Esophagus muscularis mucosa (tissue), 4 donors: ENCODE measurements at regions not wholly inside any gene's neighbourhood (a gene's known extent, or its start where the extent isn't known, plus 50 kb on each side); places are given as distances from the start of the nearest gene placed in this dataset.

ENCODE experiments used
- DNase-seq: peaks from one replicate; pipeline ENCODE4 v3.0.0-alpha.2; 2017; ENCODE audit errors: extremely low spot score
- H3K27ac ChIP-seq, 4 donors: fragments of 200-600 bp; sonication (generic); replicated peaks in 1 of 4; 1 replicate in 3 of 4; 2 replicates in 1 of 4; pipeline ENCODE4 v1.5.1; 2016 to 2019; ENCODE audit warnings: mild to moderate bottlenecking in 1 of 4
- H3K27me3 ChIP-seq, 4 donors: fragments of 200-600 bp; sonication (generic); one replicate each; pipeline versions ENCODE4 v1.5.1 to v1.6.0; 2016 to 2019
- H3K36me3 ChIP-seq, 4 donors: fragments of 200-600 bp; sonication (generic); one replicate each; pipeline ENCODE4 v1.5.1; 2016 to 2019
- H3K4me1 ChIP-seq, 4 donors: fragments of 200-600 bp; sonication (generic); one replicate each; pipeline ENCODE4 v1.5.1; 2016 to 2019
- H3K4me3 ChIP-seq, 4 donors: fragments of 200-600 bp; sonication (generic); 1 replicate in 2 of 4; 2 replicates in 2 of 4; pipeline ENCODE4 v1.5.1; 2016 to 2019; ENCODE audit warnings: mild to moderate bottlenecking in 4 of 4, moderate library complexity in 1 of 4
- H3K9me3 ChIP-seq, 4 donors: fragments of 200-600 bp; sonication (generic); 1 replicate in 3 of 4; 2 replicates in 1 of 4; pipeline ENCODE4 v1.5.1; 2016 to 2019
- CTCF ChIP-seq, 3 experiments: fragments of 200-600 bp in 2 of 3; fragments of 450-650 bp in 1 of 3; sonication (generic) in 2 of 3; IDR thresholded peaks; one replicate each; pipeline ENCODE4 v1.5.1; 2017 to 2019; ENCODE audit warnings: antibody characterized with exemption in 3 of 3, mild to moderate bottlenecking in 2 of 3, moderate library complexity in 1 of 3
- EP300 ChIP-seq: sonication (generic); formaldehyde crosslinking; IDR thresholded peaks from one replicate; pipeline ENCODE4 v1.6.1; 2017; ENCODE audit warnings: antibody characterized with exemption
- POLR2A ChIP-seq: fragments of 450-650 bp; IDR thresholded peaks from one replicate; pipeline ENCODE4 v1.6.1; 2017; ENCODE audit warnings: antibody characterized with exemption, moderate library complexity, mild to moderate bottlenecking, low read depth
- POLR2AphosphoS5 ChIP-seq, 2 donors: sonication (generic); formaldehyde crosslinking; IDR thresholded peaks; one replicate each; pipeline ENCODE4 v1.6.1; 2017; ENCODE audit warnings: antibody characterized with exemption in 2 of 2
- WGBS: methylation state at CpG from one replicate; pipeline ENCODE4 v1.1.5; 2018; 5-methylcytosine and 5-hydroxymethylcytosine counted together
- intact Hi-C: fragments of 100-400 bp; cut with DNase I; formaldehyde crosslinking; loops from one replicate; pipeline ENCODE4 v1.15.1; 2023

GRCh38 chr9:103709366-103709765 lies 384.7 kb upstream of the SMC2 start:
- no peak for DNase-seq
- Histone ChIP-seq H3K27ac (no peak overlapping the region), H3K27me3 (no peaks in the 10 kb centered on the region), H3K4me1 (no peaks in the 10 kb centered on the region), H3K4me3 (no peak overlapping the region), H3K36me3 (no peaks in the 10 kb centered on the region), H3K9me3 (no peaks in the 10 kb centered on the region)
- intact Hi-C loops = no loop called here
- TF ChIP-seq EP300 = no peak
- no peak for TF ChIP-seq CTCF (IDR thresholded peaks at IDR 0.05)
- TF ChIP-seq POLR2AphosphoS5 (IDR thresholded peaks at IDR 0.05) = no peak
- TF ChIP-seq POLR2A = no peak

- TF ChIP-seq POLR2AphosphoS5 (IDR thresholded peaks at IDR 0.05) = no peak
- TF ChIP-seq CTCF (IDR thresholded peaks at IDR 0.05) = no peak
- no peak for TF ChIP-seq EP300
- TF ChIP-seq POLR2A = no peak
- intact Hi-C loops = no loop called here
- DNase-seq = no peak
- Histone ChIP-seq H3K9me3 (no peaks in the 10 kb centered on the region), H3K27me3 (no peaks in the 10 kb centered on the region), H3K36me3 (no peaks in the 10 kb centered on the region), H3K4me3 (no peak overlapping the region), H3K27ac (no peak overlapping the region), H3K4me1 (no peaks in the 10 kb centered on the region)
- WGBS = 75% methylated on average over 3 of the region's 3 CpGs
Measured at GRCh38 chr9:103713631-103714030, 380.5 kb upstream of the SMC2 start.

GRCh38 chr9:103714992-103715391 lies 379.1 kb upstream of the SMC2 start:
- Histone ChIP-seq H3K27me3 (no peaks in the 10 kb centered on the region), H3K9me3 (no peaks in the 10 kb centered on the region), H3K4me1 (no peaks in the 10 kb centered on the region), H3K36me3 (no peaks in the 10 kb centered on the region), H3K4me3 (no peak overlapping the region), H3K27ac (no peak overlapping the region)
- DNase-seq = no peak
- WGBS = 75% methylated on average over 1 of the region's 1 CpG
- TF ChIP-seq POLR2AphosphoS5 (IDR thresholded peaks at IDR 0.05) (no peak), POLR2A (no peak), EP300 (no peak), CTCF (IDR thresholded peaks at IDR 0.05) (no peak)
- intact Hi-C loops = no loop called here

GRCh38 chr9:103721056-103721455 lies 373.1 kb upstream of the SMC2 start:
- intact Hi-C loops = no loop called here
- H3K36me3 ChIP-seq = no peaks in the 10 kb centered on the region
- TF ChIP-seq POLR2A = no peak
- TF ChIP-seq EP300 = no peak
- no peak for TF ChIP-seq CTCF (IDR thresholded peaks at IDR 0.05)
- TF ChIP-seq POLR2AphosphoS5 (IDR thresholded peaks at IDR 0.05) = no peak
- 76% methylated on average over 2 of the region's 2 CpGs for WGBS
- DNase-seq = no peak
- no peaks in the 10 kb centered on the region for H3K9me3 ChIP-seq
- no peak overlapping the region for H3K4me3 ChIP-seq
- H3K27me3 ChIP-seq = no peaks in the 10 kb centered on the region
- H3K4me1 ChIP-seq = no peaks in the 10 kb centered on the region
- H3K27ac ChIP-seq = no peak overlapping the region

DNA sequence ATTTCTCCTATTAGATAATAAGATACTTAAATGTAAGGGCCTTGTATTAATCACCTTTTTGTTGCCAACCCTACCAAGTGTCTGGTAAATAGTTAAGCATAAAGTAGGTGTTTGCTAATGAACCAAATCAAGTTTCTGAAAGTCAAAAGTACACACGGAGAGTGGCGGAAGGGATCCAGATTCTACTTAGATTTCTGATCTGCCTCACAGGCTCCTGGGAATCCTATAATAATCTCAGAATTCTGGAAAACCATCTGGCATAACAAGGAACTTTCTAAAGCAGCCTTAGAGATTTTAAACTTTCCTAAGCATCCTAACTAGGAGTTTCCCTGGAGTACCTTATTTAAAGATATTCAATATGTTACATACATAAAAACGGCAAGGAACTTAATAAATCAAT lies 363.2 kb upstream of the SMC2 start:
- DNase-seq = no peak
- Histone ChIP-seq H3K4me3 (no peak overlapping the region), H3K36me3 (no peaks in the 10 kb centered on the region), H3K9me3 (no peaks in the 10 kb centered on the region), H3K27me3 (no peaks in the 10 kb centered on the region), H3K4me1 (no peaks in the 10 kb centered on the region), H3K27ac (no peak overlapping the region)
- WGBS = 69% methylated on average over 3 of the region's 3 CpGs
- TF ChIP-seq CTCF (IDR thresholded peaks at IDR 0.05) = no peak
- no peak for TF ChIP-seq POLR2AphosphoS5 (IDR thresholded peaks at IDR 0.05)
- TF ChIP-seq EP300 = no peak
- TF ChIP-seq POLR2A = no peak
- intact Hi-C loops = no loop called here
